RCC 7860 (cell line): ENCODE measurements at regions not wholly inside any gene's neighbourhood (a gene's known extent, or its start where the extent isn't known, plus 50 kb on each side); places are given as distances from the start of the nearest gene placed in this dataset.

Experiments
- DNase-seq: peaks from one replicate; pipeline ENCODE4 v3.0.0-alpha.2; 2015; ENCODE audit warnings: low spot score
- FAIRE-seq: peaks from 2 replicates; lab custom pipeline; 2012; peaks lifted over from hg19 to GRCh38; lab: Jason Lieb, UNC

- DNase-seq = no peak
- FAIRE-seq = no peak
Measured at GRCh38 chr13:47211106-47211505, 314.3 kb upstream of the HTR2A start.

DNA sequence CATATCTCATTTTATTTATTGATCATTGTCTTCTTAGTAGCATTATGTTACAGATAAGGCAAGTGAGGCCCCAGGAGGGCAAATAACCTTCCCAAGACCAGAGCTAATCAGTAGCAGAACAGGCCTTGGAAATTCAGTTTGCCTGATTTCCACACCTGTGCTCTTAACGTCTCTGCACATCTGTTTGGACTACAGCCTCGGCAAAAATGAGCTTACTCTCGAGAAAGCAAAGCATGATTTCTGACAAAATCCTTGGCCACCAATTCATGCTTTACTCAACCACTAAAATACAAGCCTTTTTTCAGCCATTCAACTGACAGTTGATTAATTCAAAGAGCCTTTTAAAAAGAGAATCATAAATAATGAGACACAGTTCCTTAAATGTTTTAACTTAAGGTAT, 309.3 kb upstream of the HTR2A start:
- no peak for FAIRE-seq
- DNase-seq = no peak

DNA sequence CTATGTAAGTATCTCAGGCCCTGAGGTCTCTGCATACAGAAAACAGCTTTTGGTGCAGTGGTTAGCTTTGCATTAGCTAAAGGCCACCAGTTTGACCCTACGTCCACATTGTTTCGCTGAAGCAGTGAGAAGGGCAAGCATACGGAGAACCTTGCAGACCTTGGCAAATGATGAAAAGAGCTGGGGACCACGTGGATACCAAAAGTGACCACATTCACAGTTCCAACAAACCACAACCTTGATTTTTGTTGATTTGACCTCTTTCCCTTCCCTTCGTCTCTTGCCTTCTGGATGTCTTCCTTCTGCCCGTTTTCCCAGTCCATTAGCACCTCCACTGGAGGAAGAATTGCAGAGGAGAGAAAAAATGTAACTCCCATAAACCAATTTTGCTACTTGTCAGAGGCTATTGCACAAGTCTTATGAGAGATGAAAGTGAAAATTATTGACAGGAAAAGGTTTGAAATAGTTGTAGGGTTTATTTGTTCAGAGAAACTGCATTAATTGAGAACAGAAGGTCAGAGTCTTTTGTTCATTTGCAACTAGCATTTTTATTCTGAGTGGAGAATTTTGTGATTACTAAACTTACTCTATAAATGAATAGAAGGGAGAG, 293.9 kb upstream of the HTR2A start:
- DNase-seq (no peak), FAIRE-seq (no peak)

- no peak for FAIRE-seq
Measured at GRCh38 chr13:47188802-47189201, 291.9 kb upstream of the HTR2A start.

DNA sequence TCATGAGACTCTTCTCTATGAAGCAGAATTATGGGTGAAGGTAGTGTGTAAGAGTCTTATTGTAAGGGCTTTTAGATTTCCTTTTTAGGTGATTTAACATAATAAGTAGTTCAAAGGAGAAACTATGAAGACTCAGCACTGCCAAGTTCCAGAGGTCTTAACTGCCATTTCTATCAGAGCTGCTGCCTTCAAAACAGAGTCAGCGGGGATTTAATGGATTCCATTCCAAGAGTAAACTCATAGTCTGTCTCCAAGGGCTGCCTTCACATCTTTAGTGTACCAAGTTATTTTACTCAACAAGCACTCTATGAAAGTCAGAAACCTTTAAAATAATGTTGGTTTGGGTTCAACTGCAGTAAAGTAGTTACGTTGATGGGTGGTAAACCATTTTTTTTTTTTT, 289.6 kb upstream of the HTR2A start:
- DNase-seq = no peak
- no peak for FAIRE-seq

More at GRCh38 chr13:47188802-47189201, 291.9 kb upstream of the HTR2A start:
- no peak for DNase-seq

DNA sequence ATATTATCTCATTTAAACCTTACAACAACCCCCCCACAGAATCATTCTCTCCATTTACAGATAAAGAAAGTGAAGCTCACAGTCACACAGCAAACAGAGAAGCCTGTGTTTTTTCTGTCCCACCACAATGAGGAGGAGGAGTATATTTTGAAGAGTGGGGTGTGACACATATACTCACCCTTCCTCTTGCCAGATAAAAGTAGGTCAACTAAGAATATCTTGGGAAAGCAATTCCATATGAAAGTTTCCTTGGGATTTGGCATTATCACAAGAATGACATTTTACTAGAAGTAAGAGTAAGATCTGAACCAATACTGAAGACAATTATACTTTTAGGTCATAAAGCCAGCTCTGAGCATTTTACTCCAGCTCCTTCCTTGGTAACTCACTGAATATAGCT, 287.5 kb upstream of the HTR2A start:
- DNase-seq (no peak), FAIRE-seq (no peak)

- no peak for FAIRE-seq
- no peak for DNase-seq
Measured at GRCh38 chr13:47179321-47179720, 282.5 kb upstream of the HTR2A start.

DNA sequence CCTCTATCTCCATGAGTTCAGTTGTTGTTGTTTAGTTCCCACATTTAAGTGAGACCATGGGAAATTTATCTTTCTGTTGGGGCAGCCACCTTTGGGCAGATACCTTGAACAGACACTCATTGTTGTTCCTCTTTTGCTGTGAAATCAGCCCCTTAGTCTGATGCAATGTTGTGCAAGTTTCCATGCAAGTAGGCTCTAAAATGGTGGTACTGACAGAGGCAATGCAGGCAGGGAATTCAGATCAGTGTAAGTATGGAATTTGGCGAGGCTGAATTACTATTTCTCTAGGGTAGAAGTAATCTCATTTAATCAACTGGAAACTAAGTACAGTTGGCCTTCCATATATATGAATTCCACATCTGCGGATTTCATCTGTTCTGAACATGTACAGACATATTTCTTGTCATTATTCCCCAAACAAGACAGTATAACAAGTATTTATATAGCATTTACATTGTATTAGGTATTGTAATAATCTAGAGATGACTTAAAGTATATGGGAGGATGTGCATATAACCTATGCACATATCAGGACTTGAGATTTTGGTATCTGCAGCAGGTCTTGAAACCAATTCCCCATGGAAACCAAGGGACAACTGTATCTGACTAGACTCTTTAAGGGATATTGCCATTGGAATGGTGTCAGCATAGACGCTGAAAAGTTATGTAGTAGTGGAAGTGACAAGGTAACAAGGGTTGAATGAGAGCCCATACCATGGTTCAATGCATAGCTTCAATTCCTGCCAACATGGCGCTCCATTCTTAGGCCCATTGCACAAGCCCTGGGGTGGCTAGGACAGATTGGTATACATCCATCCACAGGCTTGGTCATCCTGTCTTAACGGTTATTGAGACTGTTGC, 281.5 kb upstream of the HTR2A start:
- FAIRE-seq = no peak
- DNase-seq = no peak

DNA sequence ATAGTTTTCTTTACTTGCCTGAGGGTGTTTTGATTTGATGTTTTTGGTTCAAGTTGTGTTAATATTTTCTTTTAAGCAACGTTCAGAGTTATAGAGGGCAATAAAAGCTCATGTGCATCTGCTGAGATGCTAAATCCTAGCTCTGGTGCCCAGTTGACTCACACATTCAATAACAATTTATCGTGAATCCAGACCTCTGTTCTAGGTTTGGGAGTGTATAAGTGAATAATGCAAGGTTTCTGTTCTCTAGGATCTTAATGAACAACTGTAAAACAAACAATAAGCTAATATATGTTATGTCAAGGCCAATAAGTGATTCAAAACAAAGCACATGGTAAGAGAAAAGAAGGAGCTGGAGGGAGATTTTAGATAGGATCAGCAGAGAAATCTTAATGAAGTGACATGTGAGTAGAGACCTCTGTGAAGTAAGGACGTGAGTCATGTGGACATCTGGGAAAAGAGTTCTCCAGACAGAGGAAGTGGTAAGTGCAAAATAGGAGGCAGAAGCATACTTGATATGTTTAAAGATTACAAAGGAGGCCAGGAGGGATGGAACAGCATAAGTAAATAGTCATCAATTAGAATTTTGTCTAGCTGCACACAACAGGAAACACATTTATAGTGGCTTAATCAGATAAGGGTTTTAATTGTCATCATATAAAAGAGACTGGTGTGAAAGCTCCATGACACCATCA, 278.5 kb upstream of the HTR2A start:
- FAIRE-seq = no peak
- DNase-seq = no peak

- no peak for FAIRE-seq
Measured at GRCh38 chr13:47170971-47171370, 274.1 kb upstream of the HTR2A start.

GRCh38 chr13:47168618-47169017, 271.8 kb upstream of the HTR2A start:
- FAIRE-seq = no peak
- no peak for DNase-seq

More at GRCh38 chr13:47170971-47171370, 274.1 kb upstream of the HTR2A start:
- no peak for DNase-seq

DNA sequence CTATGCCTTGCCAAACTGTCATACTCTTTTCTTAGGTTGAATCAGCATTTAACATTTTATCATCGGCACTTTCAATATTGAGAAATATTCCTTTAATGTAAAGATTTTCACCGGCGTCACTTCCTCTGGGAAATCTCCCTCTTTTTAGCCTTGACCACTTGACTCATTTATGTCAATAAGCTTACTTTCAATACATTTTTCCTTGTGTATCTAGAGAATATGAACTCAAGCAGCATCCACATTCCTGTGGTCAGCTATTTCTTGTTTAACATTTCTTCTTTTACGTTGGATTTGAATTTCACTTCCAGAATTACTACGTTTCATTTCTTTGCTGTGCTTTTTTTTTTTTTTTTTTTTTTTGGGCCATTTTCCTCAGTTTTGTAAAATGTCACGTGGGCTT, 271.2 kb upstream of the HTR2A start:
- no peak for FAIRE-seq
- DNase-seq = no peak

GRCh38 chr13:47166336-47166735, 269.5 kb upstream of the HTR2A start:
- FAIRE-seq = no peak

GRCh38 chr13:47159853-47160550, 263.1 kb upstream of the HTR2A start:
- DNase-seq (no peak), FAIRE-seq (no peak)

More at GRCh38 chr13:47166336-47166735, 269.5 kb upstream of the HTR2A start:
- DNase-seq = no peak

DNA sequence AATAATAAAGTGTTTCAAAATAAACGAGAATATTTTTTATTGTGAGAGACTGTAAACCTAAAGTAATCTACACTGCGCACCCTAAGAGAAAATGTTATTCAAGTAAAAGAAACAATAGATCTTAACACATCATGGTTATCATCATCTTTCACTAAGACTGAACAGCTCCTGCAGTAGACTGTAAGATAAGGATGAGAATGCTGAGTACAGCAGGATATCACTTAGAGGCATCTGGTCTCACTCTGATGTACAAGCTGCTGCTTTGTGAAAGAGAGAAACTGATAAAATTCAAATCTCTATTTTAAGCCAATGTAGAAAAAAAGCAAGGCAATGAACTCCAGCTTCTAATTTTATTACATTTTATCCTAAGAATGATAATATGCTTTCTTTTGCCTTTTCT, 261.7 kb upstream of the HTR2A start:
- DNase-seq (no peak), FAIRE-seq (no peak)

DNA sequence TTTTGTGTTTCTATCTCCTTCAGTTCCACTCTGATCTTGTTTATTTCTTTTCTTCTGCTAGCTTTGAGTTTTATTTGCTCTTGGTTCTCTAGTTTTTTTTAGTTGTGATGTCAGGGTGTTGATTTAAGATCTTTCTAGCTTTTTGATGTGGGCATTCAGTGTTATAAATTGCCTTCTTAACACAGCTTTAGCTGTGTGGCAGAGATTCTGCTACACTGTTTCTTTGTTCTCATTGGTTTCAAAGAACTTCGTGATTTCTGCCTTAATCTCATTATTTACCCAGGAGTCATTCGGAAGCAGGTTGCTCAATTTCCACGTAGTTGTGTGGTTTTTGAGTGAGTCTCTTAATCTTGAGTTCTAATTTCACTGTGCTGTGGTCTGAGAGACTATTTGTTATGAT, 251.7 kb upstream of the HTR2A start:
- no peak for FAIRE-seq
- no peak for DNase-seq

GRCh38 chr13:47147812-47148119, 250.9 kb upstream of the HTR2A start:
- FAIRE-seq (no peak), DNase-seq (no peak)

- FAIRE-seq (no peak), DNase-seq (no peak)
Measured at GRCh38 chr13:47146991-47147811, 250.3 kb upstream of the HTR2A start.

DNA sequence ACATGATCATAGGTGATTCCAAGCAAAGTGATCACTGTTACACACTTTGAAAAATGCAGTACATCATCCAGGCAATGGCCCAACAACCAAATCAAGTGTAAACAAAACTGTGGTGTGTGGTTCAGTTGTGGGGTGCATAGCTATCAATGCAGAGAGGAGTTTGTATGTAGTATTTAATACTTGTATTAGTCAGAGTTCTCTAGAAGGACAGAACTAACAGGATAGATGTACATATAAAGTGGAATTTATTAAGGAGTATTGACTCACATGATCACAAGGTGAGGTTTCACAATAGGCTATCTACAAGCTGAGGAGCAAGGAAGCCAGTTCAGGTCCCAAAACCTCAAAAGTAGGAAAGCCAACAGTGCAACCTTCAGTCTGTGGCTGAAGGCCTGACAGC, 249.3 kb upstream of the HTR2A start:
- DNase-seq (no peak), FAIRE-seq (no peak)

- FAIRE-seq = no peak
- DNase-seq = no peak
Measured at GRCh38 chr13:47144782-47145181, 247.9 kb upstream of the HTR2A start.

DNA sequence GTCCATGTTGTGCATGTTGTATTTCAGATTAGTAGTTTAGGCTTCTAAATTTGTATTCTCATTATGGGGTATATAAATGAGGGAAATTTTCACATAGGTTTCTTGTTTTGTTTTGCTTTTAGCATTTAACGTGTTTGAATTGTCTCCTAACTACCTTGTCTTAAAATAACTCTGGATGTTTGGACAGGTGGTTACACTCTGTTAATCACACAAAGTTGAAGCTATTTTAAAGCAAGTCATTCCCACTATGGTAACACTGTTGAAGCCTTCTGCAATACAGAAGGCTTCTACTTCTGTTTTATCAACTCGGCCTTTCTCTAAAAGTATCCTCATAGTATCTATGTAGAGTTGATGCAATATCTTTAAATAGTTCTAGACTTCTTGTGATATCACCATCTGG, 245.3 kb upstream of the HTR2A start:
- FAIRE-seq = no peak
- no peak for DNase-seq
